ENCODE measurements at regions not wholly inside any gene's neighbourhood (a gene's known extent, or its start where the extent isn't known, plus 50 kb on each side); places are given as distances from the start of the nearest gene placed in this dataset.

DNA sequence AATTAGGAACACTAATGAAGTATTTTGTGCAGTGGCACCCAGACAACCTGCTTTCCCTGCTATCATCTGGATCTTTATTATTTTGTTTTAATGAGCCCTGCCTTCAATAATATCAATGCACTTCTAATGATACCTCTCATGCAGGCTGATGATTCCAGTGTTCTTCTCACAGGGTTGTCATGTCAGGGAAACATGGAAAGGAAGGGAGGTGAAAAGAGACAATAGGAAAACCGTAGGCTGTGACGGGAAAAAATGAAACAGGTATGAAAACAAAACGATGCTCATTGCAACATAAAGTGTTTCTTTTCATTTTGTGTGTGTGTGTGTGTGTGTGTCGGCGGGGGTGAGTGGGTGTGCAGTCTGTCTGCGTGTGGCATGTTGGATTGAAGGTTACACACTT is 102.6 kb upstream of the CTBP2 start:
- Histone ChIP-seq H3K27me3 (ENCODE audit: control insufficient read depth in 3 of 3, insufficient read depth in 3 of 3, low read length in 2 of 3) (no peaks in the 10 kb centered on the region), H3K27ac (ENCODE audit: low read depth in 1 of 2, low read length in 1 of 2) (no peak overlapping the region), H3K4me3 (no peak overlapping the region), H3K9ac (ENCODE audit: insufficient read depth in 1 of 2, low read length in 2 of 2) (no peak overlapping the region), H3K9me3 (ENCODE audit: control insufficient read depth in 4 of 4, insufficient read depth in 3 of 4, low read length in 3 of 4) (peaks cover 0 to 8% (median 0%) of the 10 kb centered on the region in 4 donors), H3K36me3 (ENCODE audit: control insufficient read depth in 4 of 4, insufficient read depth in 4 of 4, low read length in 4 of 4) (no peaks in the 10 kb centered on the region), H3K4me1 (ENCODE audit: control insufficient read depth in 5 of 5, insufficient read depth in 5 of 5, low read length in 5 of 5) (no peaks in the 10 kb centered on the region)
- no peak for DNase-seq
- WGBS, 2 donors, result 78 to 82% methylated on average over 6 of the region's 6 CpGs
- TF ChIP-seq, protein P1, sequence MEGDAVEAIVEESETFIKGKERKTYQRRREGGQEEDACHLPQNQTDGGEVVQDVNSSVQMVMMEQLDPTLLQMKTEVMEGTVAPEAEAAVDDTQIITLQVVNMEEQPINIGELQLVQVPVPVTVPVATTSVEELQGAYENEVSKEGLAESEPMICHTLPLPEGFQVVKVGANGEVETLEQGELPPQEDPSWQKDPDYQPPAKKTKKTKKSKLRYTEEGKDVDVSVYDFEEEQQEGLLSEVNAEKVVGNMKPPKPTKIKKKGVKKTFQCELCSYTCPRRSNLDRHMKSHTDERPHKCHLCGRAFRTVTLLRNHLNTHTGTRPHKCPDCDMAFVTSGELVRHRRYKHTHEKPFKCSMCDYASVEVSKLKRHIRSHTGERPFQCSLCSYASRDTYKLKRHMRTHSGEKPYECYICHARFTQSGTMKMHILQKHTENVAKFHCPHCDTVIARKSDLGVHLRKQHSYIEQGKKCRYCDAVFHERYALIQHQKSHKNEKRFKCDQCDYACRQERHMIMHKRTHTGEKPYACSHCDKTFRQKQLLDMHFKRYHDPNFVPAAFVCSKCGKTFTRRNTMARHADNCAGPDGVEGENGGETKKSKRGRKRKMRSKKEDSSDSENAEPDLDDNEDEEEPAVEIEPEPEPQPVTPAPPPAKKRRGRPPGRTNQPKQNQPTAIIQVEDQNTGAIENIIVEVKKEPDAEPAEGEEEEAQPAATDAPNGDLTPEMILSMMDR (IDR thresholded peaks at IDR 0.05; ENCODE audit: control extremely low read depth, extremely low read depth), result no peak
- ATAC-seq (ENCODE audit: insufficient read depth, low FRiP score), result no peak

DNA sequence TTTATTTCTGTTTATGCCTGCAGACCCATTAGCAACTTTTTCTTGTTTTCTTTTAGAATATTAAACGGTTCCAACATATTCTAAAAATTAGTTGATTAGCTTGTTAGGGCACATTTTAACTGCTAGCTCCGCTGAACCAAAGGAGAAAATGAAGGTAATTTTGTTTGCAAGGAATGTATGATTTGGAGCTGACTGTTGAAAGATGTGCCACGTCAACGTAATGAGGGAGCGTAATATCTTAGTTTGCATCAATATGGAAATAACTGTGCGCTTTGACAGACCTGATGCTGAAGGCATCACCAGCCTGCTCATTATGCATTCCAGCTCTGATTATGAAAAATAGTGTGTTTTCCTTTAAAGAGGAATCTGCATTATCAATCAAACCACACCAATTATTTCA is 102.0 kb upstream of the CTBP2 start:
- no peaks in the 10 kb centered on the region for H3K36me3 ChIP-seq (ENCODE audit: control insufficient read depth in 4 of 4, insufficient read depth in 4 of 4, low read length in 4 of 4)
- H3K9ac ChIP-seq (ENCODE audit: insufficient read depth in 1 of 2, low read length in 2 of 2), result no peak overlapping the region
- WGBS, 2 donors, result 74 to 82% methylated on average over 6 of the region's 6 CpGs

DNA sequence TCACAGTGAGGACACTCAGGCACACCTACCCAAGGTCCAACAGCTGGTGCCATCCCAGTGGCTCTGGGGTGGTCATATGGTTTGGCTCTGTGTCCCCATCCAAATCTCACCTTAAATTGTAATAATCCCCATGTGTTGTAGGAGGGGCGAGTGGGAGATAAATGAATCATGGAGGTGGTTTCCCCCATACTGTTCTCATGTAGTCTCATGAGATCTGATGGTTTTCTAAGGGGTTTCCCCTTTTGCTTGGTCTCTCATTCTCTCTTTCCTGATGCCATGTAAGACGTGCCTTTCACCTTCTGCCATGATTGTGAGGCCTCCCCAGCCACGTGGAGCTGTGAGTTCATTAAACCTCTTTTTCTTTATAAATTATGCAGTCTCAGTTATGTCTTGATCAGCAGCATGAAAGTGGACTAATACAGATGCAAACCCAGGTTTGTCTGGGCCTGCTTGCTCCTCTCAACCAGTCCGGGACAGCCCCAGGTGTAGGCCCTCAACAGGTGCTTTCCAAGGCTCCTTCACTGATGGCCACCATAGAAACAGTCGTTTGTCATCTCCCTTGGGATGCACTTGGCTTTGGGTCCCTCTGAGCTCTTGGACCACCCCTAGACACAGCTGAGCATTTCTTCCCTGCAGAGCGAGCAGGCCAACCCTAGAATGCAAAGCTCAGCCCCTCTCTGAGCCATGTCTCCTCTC is 101.3 kb upstream of the CTBP2 start:
- DNase-seq (no peak), ATAC-seq (ENCODE audit: insufficient read depth, low FRiP score) (no peak)
- Histone ChIP-seq H3K4me1 (ENCODE audit: control insufficient read depth in 5 of 5, insufficient read depth in 5 of 5, low read length in 5 of 5) (no peaks in the 10 kb centered on the region), H3K27me3 (ENCODE audit: control insufficient read depth in 3 of 3, insufficient read depth in 3 of 3, low read length in 2 of 3) (no peaks in the 10 kb centered on the region), H3K4me3 (no peak overlapping the region), H3K36me3 (ENCODE audit: control insufficient read depth in 4 of 4, insufficient read depth in 4 of 4, low read length in 4 of 4) (no peaks in the 10 kb centered on the region), H3K9ac (ENCODE audit: insufficient read depth in 1 of 2, low read length in 2 of 2) (no peak overlapping the region), H3K9me3 (ENCODE audit: control insufficient read depth in 4 of 4, insufficient read depth in 3 of 4, low read length in 3 of 4) (peaks cover 0 to 8% (median 0%) of the 10 kb centered on the region in 4 donors), H3K27ac (ENCODE audit: low read depth in 1 of 2, low read length in 1 of 2) (no peak overlapping the region)
- 83 to 87% methylated on average over 6 of the region's 6 CpGs for WGBS, 2 donors
- TF ChIP-seq, protein P1 (IDR thresholded peaks at IDR 0.05; ENCODE audit: control extremely low read depth, extremely low read depth), result no peak

More for the DNA sequence above, 102.0 kb upstream of the CTBP2 start:
- no peaks in the 10 kb centered on the region for H3K27me3 ChIP-seq (ENCODE audit: control insufficient read depth in 3 of 3, insufficient read depth in 3 of 3, low read length in 2 of 3)
- no peak overlapping the region for H3K4me3 ChIP-seq
- DNase-seq (no peak), ATAC-seq (ENCODE audit: insufficient read depth, low FRiP score) (no peak)
- no peaks in the 10 kb centered on the region for H3K4me1 ChIP-seq (ENCODE audit: control insufficient read depth in 5 of 5, insufficient read depth in 5 of 5, low read length in 5 of 5)
- H3K27ac ChIP-seq (ENCODE audit: low read depth in 1 of 2, low read length in 1 of 2), result no peak overlapping the region
- H3K9me3 ChIP-seq (ENCODE audit: control insufficient read depth in 4 of 4, insufficient read depth in 3 of 4, low read length in 3 of 4), result peaks cover 0 to 8% (median 0%) of the 10 kb centered on the region in 4 donors
- TF ChIP-seq, protein P1 (IDR thresholded peaks at IDR 0.05; ENCODE audit: control extremely low read depth, extremely low read depth), result no peak

DNA sequence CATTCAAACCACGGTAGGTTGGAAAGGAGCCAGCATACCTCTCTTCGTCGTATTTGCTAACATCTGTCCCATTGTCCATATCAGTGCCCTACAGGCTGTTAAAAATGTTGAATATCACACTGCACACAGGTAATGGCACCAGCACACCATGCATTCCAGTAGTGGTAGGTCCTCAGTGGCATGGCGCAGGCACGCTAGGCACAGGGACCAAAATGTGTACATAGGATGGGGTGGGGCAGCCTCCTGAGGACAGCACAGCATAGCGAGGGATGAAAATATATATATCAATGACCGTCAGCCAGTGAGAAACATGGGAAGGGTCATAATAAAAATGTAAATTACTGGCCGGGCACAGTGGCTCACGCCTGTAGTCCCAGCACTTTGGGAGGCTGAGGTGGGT is 99.9 kb upstream of the CTBP2 start:
- Histone ChIP-seq H3K36me3 (ENCODE audit: control insufficient read depth in 4 of 4, insufficient read depth in 4 of 4, low read length in 4 of 4) (no peaks in the 10 kb centered on the region), H3K4me3 (no peak overlapping the region), H3K27ac (ENCODE audit: low read depth in 1 of 2, low read length in 1 of 2) (no peak overlapping the region), H3K9me3 (ENCODE audit: control insufficient read depth in 4 of 4, insufficient read depth in 3 of 4, low read length in 3 of 4) (peaks cover 0 to 8% (median 0%) of the 10 kb centered on the region in 4 donors), H3K9ac (ENCODE audit: insufficient read depth in 1 of 2, low read length in 2 of 2) (no peak overlapping the region), H3K27me3 (ENCODE audit: control insufficient read depth in 3 of 3, insufficient read depth in 3 of 3, low read length in 2 of 3) (no peaks in the 10 kb centered on the region), H3K4me1 (ENCODE audit: control insufficient read depth in 5 of 5, insufficient read depth in 5 of 5, low read length in 5 of 5) (no peaks in the 10 kb centered on the region)
- 76 to 86% methylated on average over 9 of the region's 9 CpGs for WGBS, 2 donors
- DNase-seq (no peak), ATAC-seq (ENCODE audit: insufficient read depth, low FRiP score) (no peak)
- TF ChIP-seq, protein P1 (IDR thresholded peaks at IDR 0.05; ENCODE audit: control extremely low read depth, extremely low read depth), result no peak
